ENCODE measurements at regions not wholly inside any gene's neighbourhood (a gene's known extent, or its start where the extent isn't known, plus 50 kb on each side); places are given as distances from the start of the nearest gene placed in this dataset.
"Not testable (repeated sequence)": the region's sequence is repeated elsewhere in the genome, so short reads cannot be mapped to it uniquely, and the experiment has no call there.

DNA sequence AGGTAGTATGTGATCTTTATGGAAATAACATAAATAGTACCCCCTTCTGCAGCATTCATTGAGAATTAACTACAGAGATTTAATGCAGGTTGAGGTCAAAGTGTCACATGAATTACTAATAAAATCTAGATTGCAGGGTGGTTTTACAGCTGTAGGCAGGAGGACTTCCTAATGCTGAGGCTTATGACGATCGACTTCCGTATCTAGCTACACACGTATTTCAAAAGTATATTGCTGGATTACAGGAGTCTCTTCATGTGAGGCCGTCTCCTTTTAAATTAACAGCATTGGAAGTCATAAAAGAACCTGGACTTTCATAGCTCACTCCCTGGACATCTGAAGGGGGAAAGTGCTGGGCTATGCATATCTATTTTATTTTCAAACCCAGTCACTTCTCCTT is 180.9 kb downstream of the OSTF1 start:
- no peak for DNase-seq (ENCODE audit: low read depth, low spot score)
- TF ChIP-seq, protein P1, sequence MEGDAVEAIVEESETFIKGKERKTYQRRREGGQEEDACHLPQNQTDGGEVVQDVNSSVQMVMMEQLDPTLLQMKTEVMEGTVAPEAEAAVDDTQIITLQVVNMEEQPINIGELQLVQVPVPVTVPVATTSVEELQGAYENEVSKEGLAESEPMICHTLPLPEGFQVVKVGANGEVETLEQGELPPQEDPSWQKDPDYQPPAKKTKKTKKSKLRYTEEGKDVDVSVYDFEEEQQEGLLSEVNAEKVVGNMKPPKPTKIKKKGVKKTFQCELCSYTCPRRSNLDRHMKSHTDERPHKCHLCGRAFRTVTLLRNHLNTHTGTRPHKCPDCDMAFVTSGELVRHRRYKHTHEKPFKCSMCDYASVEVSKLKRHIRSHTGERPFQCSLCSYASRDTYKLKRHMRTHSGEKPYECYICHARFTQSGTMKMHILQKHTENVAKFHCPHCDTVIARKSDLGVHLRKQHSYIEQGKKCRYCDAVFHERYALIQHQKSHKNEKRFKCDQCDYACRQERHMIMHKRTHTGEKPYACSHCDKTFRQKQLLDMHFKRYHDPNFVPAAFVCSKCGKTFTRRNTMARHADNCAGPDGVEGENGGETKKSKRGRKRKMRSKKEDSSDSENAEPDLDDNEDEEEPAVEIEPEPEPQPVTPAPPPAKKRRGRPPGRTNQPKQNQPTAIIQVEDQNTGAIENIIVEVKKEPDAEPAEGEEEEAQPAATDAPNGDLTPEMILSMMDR (IDR thresholded peaks at IDR 0.05; ENCODE audit: low read depth, low read length), result no peak
- no peak overlapping the region for H3K4me3 ChIP-seq (ENCODE audit: low read depth, low read length)
- in situ Hi-C loops (cut with HindIII; ENCODE audit: low sequenced_read_pairs), result no loop called here

DNA sequence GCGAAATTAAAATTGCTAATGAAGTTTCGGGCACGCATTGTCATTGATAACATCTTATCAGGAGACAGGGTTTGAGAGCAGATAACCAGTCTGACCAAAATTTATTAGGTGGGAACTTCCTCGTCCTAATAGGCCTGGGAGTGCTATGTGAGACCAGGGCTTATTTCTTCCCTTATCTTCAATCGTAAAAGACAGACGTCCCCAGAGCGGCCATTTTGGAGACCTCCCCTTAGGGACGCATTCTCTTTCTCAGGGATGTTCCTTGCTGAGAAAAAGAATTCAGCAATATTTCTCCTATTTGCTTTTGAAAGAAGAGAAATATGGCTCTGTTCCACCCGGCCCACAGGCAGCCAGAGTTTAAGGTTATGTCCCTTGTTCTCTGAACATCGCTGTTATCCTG is 184.7 kb downstream of the OSTF1 start:
- H3K4me3 ChIP-seq (ENCODE audit: low read depth, low read length); in situ Hi-C loops (cut with HindIII; ENCODE audit: low sequenced_read_pairs); DNase-seq (ENCODE audit: low read depth, low spot score): not testable (repeated sequence)

- in situ Hi-C loops (cut with HindIII; ENCODE audit: low sequenced_read_pairs), result no loop called here
- no peak overlapping the region for H3K4me3 ChIP-seq (ENCODE audit: low read depth, low read length)
- TF ChIP-seq, protein P1 (IDR thresholded peaks at IDR 0.05; ENCODE audit: low read depth, low read length), result no peak
- no peak for DNase-seq (ENCODE audit: low read depth, low spot score)
Observed at GRCh38 chr9:75274781-75275180, 186.5 kb downstream of the OSTF1 start.

GRCh38 chr9:75282047-75282446 is 193.7 kb downstream of the OSTF1 start:
- no peak for DNase-seq (ENCODE audit: low read depth, low spot score)
- TF ChIP-seq, protein P1 (IDR thresholded peaks at IDR 0.05; ENCODE audit: low read depth, low read length), result no peak
- in situ Hi-C loops (cut with HindIII; ENCODE audit: low sequenced_read_pairs), result no loop called here
- H3K4me3 ChIP-seq (ENCODE audit: low read depth, low read length), result no peak overlapping the region

- TF ChIP-seq, protein P1 (IDR thresholded peaks at IDR 0.05; ENCODE audit: low read depth, low read length), result no peak
- in situ Hi-C loops (cut with HindIII; ENCODE audit: low sequenced_read_pairs), result no loop called here
- no peak overlapping the region for H3K4me3 ChIP-seq (ENCODE audit: low read depth, low read length)
- DNase-seq (ENCODE audit: low read depth, low spot score), result no peak
Observed at GRCh38 chr9:75289332-75289731, 201.0 kb downstream of the OSTF1 start.

DNA sequence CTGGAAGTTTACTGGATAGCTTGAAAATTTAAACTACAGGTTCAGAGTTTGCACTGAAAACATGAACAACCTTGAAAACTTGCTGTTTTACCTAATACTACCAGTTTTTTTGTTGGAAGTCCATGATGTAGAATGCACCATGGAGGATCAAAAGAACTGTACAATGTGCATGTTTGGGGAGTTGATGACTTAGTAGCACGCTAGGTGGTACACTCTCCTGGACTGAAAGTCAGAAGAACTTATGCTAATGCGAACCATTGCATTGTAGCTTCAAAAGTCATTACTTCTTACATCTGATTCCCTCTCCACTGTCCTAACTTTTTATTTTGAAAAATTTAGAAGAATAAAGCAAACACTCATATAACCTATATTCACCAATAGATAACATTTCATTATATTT is 211.0 kb downstream of the OSTF1 start:
- DNase-seq (ENCODE audit: low read depth, low spot score), result no peak
- in situ Hi-C loops (cut with HindIII; ENCODE audit: low sequenced_read_pairs), result no loop called here
- TF ChIP-seq, protein P1 (IDR thresholded peaks at IDR 0.05; ENCODE audit: low read depth, low read length), result no peak

DNA sequence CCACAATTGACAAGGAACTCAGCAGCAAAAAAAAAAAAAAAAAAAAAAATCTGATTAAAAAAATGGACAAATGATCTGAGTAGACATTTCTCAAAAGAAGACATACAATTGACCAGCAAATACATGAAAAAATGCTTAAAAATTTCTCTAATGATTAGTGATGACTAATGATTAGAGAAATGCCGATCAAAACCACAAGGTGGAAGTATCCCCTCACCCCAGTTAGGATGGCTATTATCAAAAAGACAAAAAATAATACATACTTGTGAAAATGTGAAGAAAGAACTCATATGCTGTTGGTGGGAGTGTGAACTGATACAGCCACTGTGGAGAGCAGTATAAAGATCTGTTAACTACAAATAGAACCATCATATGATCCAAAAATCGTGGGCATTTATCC is 245.3 kb downstream of the OSTF1 start:
- no peak for DNase-seq (ENCODE audit: low read depth, low spot score)
- in situ Hi-C loops (cut with HindIII; ENCODE audit: low sequenced_read_pairs), result no loop called here
- TF ChIP-seq, protein P1 (IDR thresholded peaks at IDR 0.05; ENCODE audit: low read depth, low read length), result no peak
- H3K4me3 ChIP-seq (ENCODE audit: low read depth, low read length), result no peak overlapping the region

More for the DNA sequence above, 211.0 kb downstream of the OSTF1 start:
- H3K4me3 ChIP-seq (ENCODE audit: low read depth, low read length), result no peak overlapping the region
